Keratinocyte (primary cell): ENCODE measurements at regions not wholly inside any gene's neighbourhood (a gene's known extent, or its start where the extent isn't known, plus 50 kb on each side); places are given as distances from the start of the nearest gene placed in this dataset.

Source experiments
- DNase-seq: peaks from one replicate; pipeline ENCODE4 v3.0.0-alpha.2; 2011; ENCODE audit warnings: low read depth, missing footprints, low spot score
- FAIRE-seq: peaks from 2 replicates; lab custom pipeline; 2011; peaks lifted over from hg19 to GRCh38; lab: Jason Lieb, UNC
- H2AFZ ChIP-seq: 2 replicates; pipeline ENCODE4 v1.6.0; 2012; ENCODE audit warnings: low read length, control low read depth, inconsistent platforms; ENCODE audit not compliant: control insufficient read depth
- H3K27ac ChIP-seq: 2 replicates; pipeline ENCODE4 v1.5.1; 2011; ENCODE audit warnings: low read length; ENCODE audit not compliant: control insufficient read depth, insufficient read depth
- H3K27me3 ChIP-seq: 3 replicates; pipeline ENCODE4 v1.6.0; 2011; ENCODE audit warnings: low read length; ENCODE audit not compliant: control insufficient read depth, insufficient read depth; ENCODE audit errors: extremely low read depth
- H3K36me3 ChIP-seq, 2 experiments: 2 replicates in 1 of 2; 3 replicates in 1 of 2; pipeline ENCODE4 v1.5.1; 2011; ENCODE audit warnings: low read length in 2 of 2, mild to moderate bottlenecking in 1 of 2; ENCODE audit not compliant: control insufficient read depth in 2 of 2, insufficient read depth in 2 of 2; ENCODE audit errors: extremely low read depth in 1 of 2
- H3K4me1 ChIP-seq: 3 replicates; pipeline ENCODE4 v1.5.1; 2011; ENCODE audit warnings: low read length; ENCODE audit not compliant: control insufficient read depth, insufficient read depth; ENCODE audit errors: extremely low read depth
- H3K4me2 ChIP-seq: 3 replicates; pipeline ENCODE4 v1.6.0; 2011; ENCODE audit warnings: low read depth, low read length; ENCODE audit not compliant: control insufficient read depth, insufficient read depth; ENCODE audit errors: extremely low read depth
- H3K4me3 ChIP-seq, 3 experiments: fragments of 200-600 bp in 1 of 3; sonication (generic) in 1 of 3; 2 replicates in 2 of 3; 3 replicates in 1 of 3; pipeline ENCODE4 v1.5.1; 2011 to 2016; ENCODE audit warnings: low read length in 3 of 3, mild to moderate bottlenecking in 3 of 3, control low read depth in 2 of 3, inconsistent platforms in 1 of 3, low read depth in 1 of 3, mixed read lengths in 1 of 3, mixed run types in 1 of 3, moderate library complexity in 1 of 3; ENCODE audit not compliant: control insufficient read depth in 2 of 3, insufficient read depth in 2 of 3; ENCODE audit errors: extremely low read depth in 1 of 3
- H3K79me2 ChIP-seq: 2 replicates; pipeline ENCODE4 v1.6.0; 2012; ENCODE audit warnings: low read length; ENCODE audit not compliant: control insufficient read depth, insufficient read depth
- H3K9ac ChIP-seq: 3 replicates; pipeline ENCODE4 v1.6.0; 2011; ENCODE audit warnings: low read length; ENCODE audit not compliant: control insufficient read depth, insufficient read depth; ENCODE audit errors: extremely low read depth
- H3K9me1 ChIP-seq: 3 replicates; pipeline ENCODE4 v1.6.0; 2011; ENCODE audit warnings: low read length; ENCODE audit not compliant: control insufficient read depth, insufficient read depth; ENCODE audit errors: extremely low read depth
- H3K9me3 ChIP-seq: 2 replicates; pipeline ENCODE4 v1.5.1; 2012; ENCODE audit warnings: low read depth, low read length; ENCODE audit not compliant: control insufficient read depth
- H4K20me1 ChIP-seq: 3 replicates; pipeline ENCODE4 v1.6.0; 2011; ENCODE audit warnings: low read length; ENCODE audit not compliant: control insufficient read depth, insufficient read depth; ENCODE audit errors: extremely low read depth
- EZH2 ChIP-seq: IDR thresholded peaks from one replicate; pipeline ENCODE4 v1.6.1; 2012; ENCODE audit warnings: inconsistent platforms, mild to moderate bottlenecking, low read length, moderate library complexity
- dilution Hi-C: fragments of 300-500 bp; cut with MboI; formaldehyde crosslinking; loops from one replicate; pipeline ENCODE4 v1.7.0; 2020; ENCODE audit warnings: low sequenced_read_pairs; ENCODE audit not compliant: extremely low pct_ligation_motif_present
- TF ChIP-seq, protein P1 (sequence below), 3 experiments: IDR thresholded peaks in 1 of 3; conservative IDR thresholded peaks in 1 of 3; optimal IDR thresholded peaks in 1 of 3; 2 replicates in 2 of 3; 3 replicates in 1 of 3; pipeline versions ENCODE3 to v1.5.1; 2011; ENCODE audit warnings: low read length in 3 of 3, mild to moderate bottlenecking in 3 of 3, moderate library complexity in 2 of 3, control low read depth in 1 of 3, inconsistent platforms in 1 of 3; ENCODE audit not compliant: insufficient read depth in 2 of 3; ENCODE audit errors: extremely low read depth in 1 of 3

DNA sequence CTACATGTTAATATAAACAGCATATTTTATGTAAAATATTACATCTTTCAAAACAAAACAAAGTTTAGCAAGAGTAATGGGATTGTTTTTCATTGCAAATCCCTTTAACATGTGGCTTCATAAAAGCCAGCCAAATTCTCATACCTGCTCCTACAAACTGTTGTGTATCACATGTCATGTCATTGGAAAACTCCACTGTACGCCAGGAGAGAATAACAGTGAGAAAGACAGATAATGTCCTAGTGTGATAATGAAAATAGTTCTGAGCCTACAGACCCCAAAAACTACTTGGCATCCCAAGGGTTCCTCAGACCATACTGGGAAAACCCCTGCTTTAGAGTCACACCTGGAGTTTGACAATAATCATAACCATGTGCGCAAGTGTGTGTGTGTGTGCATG lies 182.7 kb upstream of the HNRNPA3 start:
- Histone ChIP-seq H3K9me3 (no peaks in the 10 kb centered on the region), H3K9me1 (no peaks in the 10 kb centered on the region), H3K27me3 (peaks cover 2% of the 10 kb centered on the region), H3K9ac (no peak overlapping the region), H3K4me2 (no peak overlapping the region), H3K4me3 (no peak overlapping the region), H4K20me1 (no peaks in the 10 kb centered on the region), H3K4me1 (no peaks in the 10 kb centered on the region), H3K79me2 (no peaks in the 10 kb centered on the region), H2AFZ (no peak overlapping the region), H3K36me3 (no peaks in the 10 kb centered on the region), H3K27ac (no peak overlapping the region)
- dilution Hi-C loops = no loop called here
- no peak for DNase-seq
- TF ChIP-seq, protein P1, sequence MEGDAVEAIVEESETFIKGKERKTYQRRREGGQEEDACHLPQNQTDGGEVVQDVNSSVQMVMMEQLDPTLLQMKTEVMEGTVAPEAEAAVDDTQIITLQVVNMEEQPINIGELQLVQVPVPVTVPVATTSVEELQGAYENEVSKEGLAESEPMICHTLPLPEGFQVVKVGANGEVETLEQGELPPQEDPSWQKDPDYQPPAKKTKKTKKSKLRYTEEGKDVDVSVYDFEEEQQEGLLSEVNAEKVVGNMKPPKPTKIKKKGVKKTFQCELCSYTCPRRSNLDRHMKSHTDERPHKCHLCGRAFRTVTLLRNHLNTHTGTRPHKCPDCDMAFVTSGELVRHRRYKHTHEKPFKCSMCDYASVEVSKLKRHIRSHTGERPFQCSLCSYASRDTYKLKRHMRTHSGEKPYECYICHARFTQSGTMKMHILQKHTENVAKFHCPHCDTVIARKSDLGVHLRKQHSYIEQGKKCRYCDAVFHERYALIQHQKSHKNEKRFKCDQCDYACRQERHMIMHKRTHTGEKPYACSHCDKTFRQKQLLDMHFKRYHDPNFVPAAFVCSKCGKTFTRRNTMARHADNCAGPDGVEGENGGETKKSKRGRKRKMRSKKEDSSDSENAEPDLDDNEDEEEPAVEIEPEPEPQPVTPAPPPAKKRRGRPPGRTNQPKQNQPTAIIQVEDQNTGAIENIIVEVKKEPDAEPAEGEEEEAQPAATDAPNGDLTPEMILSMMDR (optimal IDR thresholded peaks at IDR 0.05 in 1 of 3, IDR thresholded peaks at IDR 0.05 in 1 of 3, conservative IDR thresholded peaks at IDR 0.05 in 1 of 3; ENCODE audit: extremely low read depth in 1 of 3, insufficient read depth in 2 of 3, low read length in 3 of 3) = no peak
- TF ChIP-seq EZH2 = no peak
- FAIRE-seq = no peak

DNA sequence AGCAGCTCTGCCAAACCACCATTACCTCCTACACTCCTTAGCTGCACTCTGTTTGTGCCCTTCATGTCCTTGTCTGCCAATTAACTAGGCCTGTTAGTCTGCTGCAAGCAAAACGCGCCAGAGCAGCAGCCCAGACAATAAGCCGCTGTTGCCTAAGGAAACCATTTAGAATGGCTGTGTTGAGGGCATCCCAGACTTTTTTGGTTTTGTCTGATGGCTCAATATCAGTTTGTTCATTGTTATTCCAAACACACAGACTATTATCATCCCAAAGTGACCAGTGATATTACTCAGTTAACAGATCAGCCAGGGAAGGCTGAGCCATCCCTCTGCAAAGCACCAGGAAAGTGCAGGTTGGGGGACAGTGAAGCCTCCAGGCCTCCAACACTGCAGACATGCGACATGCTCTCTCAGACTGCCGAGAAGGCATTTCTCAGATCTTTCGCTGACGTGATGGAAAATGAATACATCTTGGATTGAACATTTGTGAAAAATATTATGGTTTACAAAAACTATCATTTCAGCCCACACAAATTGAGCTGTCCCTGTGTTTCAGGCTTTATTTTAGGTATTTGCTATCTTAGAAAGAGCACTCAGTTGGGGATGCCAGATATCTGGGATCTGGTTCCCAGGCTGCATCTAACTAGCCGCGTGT lies 182.0 kb upstream of the HNRNPA3 start:
- H3K27ac ChIP-seq = no peak overlapping the region
- no peaks in the 10 kb centered on the region for H3K9me3 ChIP-seq
- H3K79me2 ChIP-seq = no peaks in the 10 kb centered on the region
- dilution Hi-C loops = no loop called here
- no peak overlapping the region for H2AFZ ChIP-seq
- no peak for FAIRE-seq
- TF ChIP-seq, protein P1 (optimal IDR thresholded peaks at IDR 0.05 in 1 of 3, IDR thresholded peaks at IDR 0.05 in 1 of 3, conservative IDR thresholded peaks at IDR 0.05 in 1 of 3; ENCODE audit: extremely low read depth in 1 of 3, insufficient read depth in 2 of 3, low read length in 3 of 3) = no peak
- no peak for DNase-seq
- no peak overlapping the region for H3K9ac ChIP-seq
- H4K20me1 ChIP-seq = no peaks in the 10 kb centered on the region
- H3K36me3 ChIP-seq = no peaks in the 10 kb centered on the region
- H3K4me1 ChIP-seq = no peaks in the 10 kb centered on the region
- H3K27me3 ChIP-seq = no peaks in the 10 kb centered on the region
- no peak overlapping the region for H3K4me2 ChIP-seq
- H3K9me1 ChIP-seq = no peaks in the 10 kb centered on the region
- no peak overlapping the region for H3K4me3 ChIP-seq
